HG02885 (cell line): ENCODE measurements at regions not wholly inside any gene's neighbourhood (a gene's known extent, or its start where the extent isn't known, plus 50 kb on each side); places are given as distances from the start of the nearest gene placed in this dataset.

ENCODE experiments used
- ATAC-seq: cut with Tn5 transposase; IDR thresholded peaks from one replicate; pipeline ENCODE4 v1.9.1; 2021; ENCODE audit warnings: mild to moderate bottlenecking; ENCODE audit not compliant: unreplicated experiment, poor library complexity

GRCh38 chr5:119789406-119790117 lies 160.2 kb downstream of the FAM170A start:
- no peak for ATAC-seq

- no peak for ATAC-seq
These were observed 162.9 kb downstream of the FAM170A start for GRCh38 chr5:119792161-119792799.

- ATAC-seq = no peak
These were observed 166.4 kb downstream of the FAM170A start for GRCh38 chr5:119795768-119796167.

DNA sequence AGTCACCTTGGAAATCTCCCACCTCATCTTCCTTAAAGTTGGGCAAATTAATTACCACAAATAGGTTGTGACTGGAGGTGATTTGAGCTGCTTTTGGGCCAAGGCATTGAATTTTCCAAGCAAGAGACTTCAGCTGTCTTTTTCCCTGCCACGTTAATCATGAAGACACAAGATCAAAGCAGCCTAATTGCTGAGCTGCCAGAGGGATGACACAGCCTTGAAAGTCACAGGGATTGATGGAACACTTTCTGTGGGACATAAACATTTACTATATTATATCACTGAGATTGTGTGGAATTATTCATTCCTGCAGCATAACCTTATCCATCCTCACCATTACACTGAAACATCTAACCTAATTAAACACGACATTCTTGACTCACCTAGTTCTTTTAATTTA lies 172.2 kb downstream of the FAM170A start:
- ATAC-seq = no peak

DNA sequence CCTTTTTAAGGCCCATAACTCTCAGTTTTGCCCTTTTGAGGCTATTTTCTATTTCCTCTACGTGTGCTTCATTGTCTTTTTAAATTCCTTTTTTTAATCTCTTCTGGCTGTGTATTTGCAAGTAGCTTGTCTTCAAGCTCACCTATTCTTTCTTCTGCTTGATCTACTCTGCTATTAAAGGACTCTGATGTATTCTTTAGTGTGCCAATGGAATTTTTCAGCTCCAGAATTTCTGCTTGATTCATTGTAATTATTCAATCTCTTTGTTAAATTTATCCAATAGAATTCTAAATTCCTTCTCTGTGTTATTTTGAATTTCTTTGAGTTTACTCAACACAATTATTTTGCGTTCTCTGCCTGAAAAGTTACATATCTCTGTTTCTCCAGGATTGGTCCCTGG lies 178.7 kb downstream of the FAM170A start:
- ATAC-seq = no peak

- no peak for ATAC-seq
These were observed 179.1 kb downstream of the FAM170A start for GRCh38 chr5:119808474-119808873.

- ATAC-seq = no peak
These were observed 180.9 kb downstream of the FAM170A start for GRCh38 chr5:119810217-119810616.

- ATAC-seq = no peak
These were observed 182.1 kb downstream of the FAM170A start for GRCh38 chr5:119811458-119811857.

GRCh38 chr5:119814655-119815054 lies 185.3 kb downstream of the FAM170A start:
- ATAC-seq = no peak

- no peak for ATAC-seq
These were observed 186.7 kb downstream of the FAM170A start for GRCh38 chr5:119816055-119816454.

DNA sequence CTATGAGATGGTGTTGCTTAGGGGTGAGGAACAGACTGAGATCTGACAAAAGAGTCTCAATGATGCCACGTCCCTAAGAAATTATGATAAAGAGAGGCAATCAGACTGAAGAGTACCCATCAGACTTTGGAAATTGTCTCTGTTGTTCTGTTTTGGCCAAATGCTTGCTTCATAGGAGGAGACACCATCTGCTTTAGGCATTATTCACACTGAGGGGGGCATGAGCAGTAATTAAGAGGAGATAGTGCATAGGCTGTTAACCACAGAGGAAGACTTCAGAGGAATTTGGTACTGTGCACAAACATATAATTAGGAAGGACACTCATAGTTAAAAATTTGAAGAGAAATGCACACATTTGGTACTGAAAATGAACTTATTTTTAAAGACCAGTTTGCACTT lies 190.7 kb downstream of the FAM170A start:
- ATAC-seq = no peak

DNA sequence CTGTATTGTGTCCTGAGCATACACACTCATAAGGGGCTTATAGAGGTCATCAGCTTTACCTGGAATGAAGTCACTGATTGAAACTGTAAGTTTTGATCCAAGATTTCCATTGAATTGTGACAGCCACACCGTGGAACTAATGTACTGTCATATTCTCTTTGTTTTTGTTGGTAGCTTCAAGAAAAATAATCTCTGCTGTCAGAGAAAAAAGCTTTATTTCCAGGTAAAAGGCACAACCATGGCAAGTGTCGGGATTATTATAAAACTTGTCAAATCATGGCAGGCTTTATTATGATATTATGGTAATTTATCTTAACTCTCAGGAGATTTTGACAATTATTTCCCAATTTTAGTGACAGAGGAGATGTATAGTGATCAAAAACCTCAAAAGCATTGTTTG lies 191.2 kb downstream of the FAM170A start:
- ATAC-seq = no peak

GRCh38 chr5:119828541-119828940 lies 199.2 kb downstream of the FAM170A start:
- no peak for ATAC-seq

DNA sequence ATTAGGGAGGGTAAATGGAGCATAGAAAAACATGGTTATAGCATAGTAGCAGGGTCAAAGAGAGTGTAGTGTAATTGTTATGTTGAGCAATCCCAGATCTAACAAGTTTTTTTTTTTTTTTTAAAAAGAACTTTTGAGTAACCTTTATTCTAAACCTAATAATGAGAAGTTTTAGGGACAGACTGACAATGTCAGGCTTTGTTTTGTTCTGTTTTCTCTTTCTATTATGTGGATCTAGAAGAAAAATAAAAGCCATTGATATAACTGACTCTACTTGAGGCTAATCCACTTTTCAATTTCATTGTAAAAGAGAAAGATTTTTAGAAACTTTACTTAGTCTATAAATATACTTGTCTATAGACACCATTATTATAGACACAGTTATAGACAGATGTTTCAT lies 200.0 kb downstream of the FAM170A start:
- no peak for ATAC-seq

DNA sequence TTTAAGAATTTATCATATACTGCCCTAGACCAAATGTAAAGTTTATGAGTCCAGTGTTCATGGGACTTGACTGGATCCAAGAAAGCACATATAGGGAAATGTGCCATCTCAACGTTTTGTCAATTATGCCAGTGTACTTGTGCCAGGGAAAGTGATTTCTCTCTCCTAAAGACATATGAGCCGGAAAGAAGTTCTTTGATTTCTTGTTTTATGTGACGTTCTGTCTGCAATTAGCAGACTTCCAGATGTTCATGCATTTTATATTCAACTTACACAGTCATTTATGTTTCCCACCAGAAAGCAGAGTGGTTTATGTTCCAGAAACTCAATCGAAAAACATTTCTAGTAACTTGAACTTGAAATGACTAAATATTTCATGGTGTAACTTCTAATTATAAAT lies 203.8 kb downstream of the FAM170A start:
- ATAC-seq = no peak

- no peak for ATAC-seq
These were observed 210.8 kb downstream of the FAM170A start for GRCh38 chr5:119840175-119840574.

- ATAC-seq = no peak
These were observed 222.8 kb downstream of the FAM170A start for GRCh38 chr5:119852140-119852539.

DNA sequence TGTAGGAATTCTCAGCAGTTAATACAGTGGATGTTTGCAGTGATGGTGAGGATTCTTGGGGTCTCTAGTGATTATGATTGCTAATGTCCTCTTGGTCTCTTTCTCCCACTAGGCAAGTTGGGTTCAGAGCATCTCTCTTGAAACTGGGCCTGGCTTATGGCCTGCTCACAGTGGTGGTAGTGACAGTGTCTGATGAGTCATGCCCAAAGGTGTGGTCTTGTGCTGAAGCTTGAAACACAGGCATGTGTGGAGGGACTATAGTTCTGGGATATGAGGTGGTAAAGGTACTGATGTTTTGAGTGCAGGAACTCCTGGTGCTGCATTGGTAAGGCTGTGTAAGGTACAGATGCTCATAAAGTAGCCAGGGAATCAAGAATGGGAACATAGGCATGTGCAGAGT lies 231.1 kb downstream of the FAM170A start:
- ATAC-seq = no peak

GRCh38 chr5:119862619-119863018 lies 233.3 kb downstream of the FAM170A start:
- no peak for ATAC-seq

GRCh38 chr5:119864286-119864685 lies 234.9 kb downstream of the FAM170A start:
- no peak for ATAC-seq

- ATAC-seq = no peak
These were observed 244.3 kb downstream of the FAM170A start for GRCh38 chr5:119873611-119874010.

GRCh38 chr5:119876522-119876921 lies 247.2 kb downstream of the FAM170A start:
- no peak for ATAC-seq
